ENCODE measurements at regions not wholly inside any gene's neighbourhood (a gene's known extent, or its start where the extent isn't known, plus 50 kb on each side); places are given as distances from the start of the nearest gene placed in this dataset.

GRCh38 chr1:43037466-43037865, 78.8 kb upstream of the SLC2A1 start:
- TF ChIP-seq POLR2AphosphoS5 (IDR thresholded peaks at IDR 0.05; ENCODE audit: low read depth) (no peak), REST (IDR thresholded peaks at IDR 0.05; ENCODE audit: unreplicated experiment) (no peak), CTCF (conservative IDR thresholded peaks at IDR 0.05; ENCODE audit: low read depth in 2 of 2) (no peak), EZH2 (IDR thresholded peaks at IDR 0.05; ENCODE audit: low read depth, unreplicated experiment) (no peak), EZH2phosphoT487 (IDR thresholded peaks at IDR 0.05; ENCODE audit: unreplicated experiment) (no peak), ETS1 (IDR thresholded peaks at IDR 0.05) (no peak), JUNB (IDR thresholded peaks at IDR 0.05; ENCODE audit: unreplicated experiment) (no peak)
